OCI-LY3 (cell line): ENCODE measurements at regions not wholly inside any gene's neighbourhood (a gene's known extent, or its start where the extent isn't known, plus 50 kb on each side); places are given as distances from the start of the nearest gene placed in this dataset.

Experiments used
- H2AFZ ChIP-seq: fragments of 200-600, 300-600 bp; shearing (Covaris generic); 2 replicates; pipeline ENCODE4 v1.6.0; 2014; ENCODE audit warnings: antibody characterized with exemption, low read depth, low read length
- H3K27ac ChIP-seq: fragments of 200-600, 300-600 bp; sonication (generic); 2 replicates; pipeline ENCODE4 v1.5.1; 2014; ENCODE audit warnings: mild to moderate bottlenecking, low read length, moderate library complexity, mixed read lengths
- H3K27me3 ChIP-seq: fragments of 200-600, 300-600 bp; sonication (generic); 2 replicates; pipeline ENCODE4 v1.6.1; 2014; ENCODE audit warnings: low read depth, low read length, mixed read lengths
- H3K36me3 ChIP-seq: fragments of 200-600, 300-600 bp; sonication (generic); replicated peaks from 2 replicates; pipeline ENCODE3; 2014; ENCODE audit warnings: low read depth, low read length, mixed read lengths
- H3K4me1 ChIP-seq: fragments of 300-600, 200-600 bp; sonication (generic); 2 replicates; pipeline ENCODE4 v1.6.1; 2014; ENCODE audit warnings: low read length, mixed read lengths
- H3K4me2 ChIP-seq: fragments of 200-600, 300-600 bp; sonication (generic); 2 replicates; pipeline ENCODE4 v1.6.1; 2014; ENCODE audit warnings: low read length, mixed read lengths
- H3K4me3 ChIP-seq: fragments of 300-600, 200-600 bp; sonication (generic); 2 replicates; pipeline ENCODE4 v1.5.1; 2014; ENCODE audit warnings: antibody characterized with exemption, mild to moderate bottlenecking, low read length, moderate library complexity
- H3K79me2 ChIP-seq: fragments of 300-600, 200-600 bp; shearing (Covaris generic); 2 replicates; pipeline ENCODE4 v1.6.1; 2014; ENCODE audit warnings: mild to moderate bottlenecking, low read length, mixed read lengths
- H3K9ac ChIP-seq: fragments of 300-600, 200-600 bp; shearing (Covaris generic); 2 replicates; pipeline ENCODE4 v1.6.0; 2014; ENCODE audit warnings: mild to moderate bottlenecking, low read length, moderate library complexity
- H3K9me3 ChIP-seq: fragments of 200-600, 300-600 bp; shearing (Covaris generic); 2 replicates; pipeline ENCODE4 v1.6.1; 2014; ENCODE audit warnings: low read length, mixed read lengths; ENCODE audit not compliant: insufficient read depth
- H4K20me1 ChIP-seq: fragments of 200-600, 300-600 bp; sonication (generic); 2 replicates; pipeline ENCODE4 v1.6.1; 2016; ENCODE audit warnings: low read length, mixed read lengths; ENCODE audit not compliant: insufficient read depth
- EZH2phosphoT487 ChIP-seq: fragments of 200-600 bp; shearing (Covaris generic); IDR thresholded peaks from 2 replicates; pipeline ENCODE4 v1.6.1; 2018; ENCODE audit warnings: antibody characterized with exemption, mixed run types, low read depth
- TF ChIP-seq, protein P1 (sequence below): fragments of 200-600, 300-600 bp; sonication (generic); IDR thresholded peaks from 2 replicates; pipeline ENCODE4 v1.5.1; 2014; ENCODE audit warnings: antibody characterized with exemption, low read length, low read depth

DNA sequence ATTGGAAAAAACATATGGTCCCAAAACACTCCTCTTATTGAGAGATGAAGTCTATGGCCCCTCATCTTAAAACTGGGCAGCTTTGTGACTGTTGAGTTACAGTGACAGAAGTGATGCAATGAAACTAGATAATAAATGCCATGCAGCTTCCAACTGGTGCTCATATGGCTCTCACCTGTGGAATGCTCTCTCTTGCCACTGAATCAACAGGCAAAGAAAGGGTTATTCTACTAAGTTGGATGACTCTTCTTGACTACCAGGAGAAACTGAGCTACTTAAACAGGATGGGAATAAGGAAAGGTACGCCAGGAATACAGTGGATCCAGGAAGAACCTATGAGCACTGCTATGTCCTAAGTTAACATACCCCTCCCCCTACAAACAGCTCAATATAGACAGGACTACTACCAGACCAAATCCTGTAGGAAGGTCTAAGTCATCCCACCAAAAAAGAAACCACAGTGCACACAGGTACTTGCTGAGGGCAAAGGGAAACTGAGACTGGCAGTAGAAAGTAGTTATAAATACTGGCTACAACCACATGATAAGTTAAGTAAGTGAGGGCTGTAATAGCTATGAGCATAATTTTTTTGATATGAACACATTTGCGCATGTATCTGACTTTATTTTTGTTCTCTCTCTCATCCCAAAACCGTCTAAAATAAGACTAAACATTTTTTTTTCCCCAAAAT is 398.5 kb downstream of the ZFHX3 start:
- Histone ChIP-seq H3K4me1 (peaks cover 11% of the 10 kb centered on the region), H3K79me2 (peaks cover 14% of the 10 kb centered on the region; the same call in 1 of the 2 replicates), H4K20me1 (no peaks in the 10 kb centered on the region), H3K4me2 (no peak overlapping the region), H3K4me3 (no peak overlapping the region), H3K9me3 (peaks cover 9% of the 10 kb centered on the region; the same call in 1 of the 2 replicates), H3K9ac (no peak overlapping the region), H3K36me3 (peaks cover 15% of the 10 kb centered on the region), H2AFZ (no peak overlapping the region), H3K27ac (no peak overlapping the region), H3K27me3 (no peaks in the 10 kb centered on the region)
- TF ChIP-seq, protein P1, sequence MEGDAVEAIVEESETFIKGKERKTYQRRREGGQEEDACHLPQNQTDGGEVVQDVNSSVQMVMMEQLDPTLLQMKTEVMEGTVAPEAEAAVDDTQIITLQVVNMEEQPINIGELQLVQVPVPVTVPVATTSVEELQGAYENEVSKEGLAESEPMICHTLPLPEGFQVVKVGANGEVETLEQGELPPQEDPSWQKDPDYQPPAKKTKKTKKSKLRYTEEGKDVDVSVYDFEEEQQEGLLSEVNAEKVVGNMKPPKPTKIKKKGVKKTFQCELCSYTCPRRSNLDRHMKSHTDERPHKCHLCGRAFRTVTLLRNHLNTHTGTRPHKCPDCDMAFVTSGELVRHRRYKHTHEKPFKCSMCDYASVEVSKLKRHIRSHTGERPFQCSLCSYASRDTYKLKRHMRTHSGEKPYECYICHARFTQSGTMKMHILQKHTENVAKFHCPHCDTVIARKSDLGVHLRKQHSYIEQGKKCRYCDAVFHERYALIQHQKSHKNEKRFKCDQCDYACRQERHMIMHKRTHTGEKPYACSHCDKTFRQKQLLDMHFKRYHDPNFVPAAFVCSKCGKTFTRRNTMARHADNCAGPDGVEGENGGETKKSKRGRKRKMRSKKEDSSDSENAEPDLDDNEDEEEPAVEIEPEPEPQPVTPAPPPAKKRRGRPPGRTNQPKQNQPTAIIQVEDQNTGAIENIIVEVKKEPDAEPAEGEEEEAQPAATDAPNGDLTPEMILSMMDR, result no peak
- no peak for TF ChIP-seq EZH2phosphoT487

- no peaks in the 10 kb centered on the region for H3K9me3 ChIP-seq
- no peak overlapping the region for H3K4me3 ChIP-seq
- no peak overlapping the region for H2AFZ ChIP-seq
- H3K36me3 ChIP-seq, result no peaks in the 10 kb centered on the region
- H3K79me2 ChIP-seq, result peaks cover 5% of the 10 kb centered on the region; the same call in 1 of the 2 replicates
- H3K4me2 ChIP-seq, result no peak overlapping the region
- no peaks in the 10 kb centered on the region for H4K20me1 ChIP-seq
- TF ChIP-seq, protein P1, result no peak
- TF ChIP-seq EZH2phosphoT487, result no peak
- no peak overlapping the region for H3K27ac ChIP-seq
- H3K4me1 ChIP-seq, result peaks cover 11% of the 10 kb centered on the region
- no peak overlapping the region for H3K9ac ChIP-seq
- H3K27me3 ChIP-seq, result no peaks in the 10 kb centered on the region
These were observed 401.3 kb downstream of the ZFHX3 start for GRCh38 chr16:72646615-72647014.

GRCh38 chr16:72645538-72645937 is 402.4 kb downstream of the ZFHX3 start:
- Histone ChIP-seq H4K20me1 (no peaks in the 10 kb centered on the region), H3K27ac (no peak overlapping the region), H3K9ac (no peak overlapping the region), H3K27me3 (no peaks in the 10 kb centered on the region), H3K36me3 (no peaks in the 10 kb centered on the region), H2AFZ (no peak overlapping the region), H3K9me3 (no peaks in the 10 kb centered on the region), H3K4me3 (no peak overlapping the region), H3K4me2 (no peak overlapping the region), H3K4me1 (peaks cover 7% of the 10 kb centered on the region), H3K79me2 (peaks cover 5% of the 10 kb centered on the region; the same call in 1 of the 2 replicates)
- no peak for TF ChIP-seq EZH2phosphoT487
- TF ChIP-seq, protein P1, result no peak

DNA sequence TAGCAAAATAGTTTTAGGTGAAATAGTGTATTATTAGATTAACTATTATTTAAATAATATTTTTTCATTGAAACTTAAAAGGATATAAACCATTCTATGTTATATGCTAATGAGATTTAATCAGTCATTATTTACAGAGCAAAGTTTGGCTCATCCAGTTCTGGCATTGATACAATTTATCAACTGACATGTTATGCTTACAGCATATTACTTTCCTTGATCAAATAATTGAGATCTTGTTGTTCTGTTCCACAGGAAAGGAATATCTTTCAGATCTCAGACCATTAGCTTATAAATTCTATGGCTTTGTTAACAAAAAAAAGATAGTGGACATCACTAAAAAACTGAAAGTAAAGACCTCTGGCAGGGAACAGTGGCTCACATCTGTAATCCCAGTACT is 403.0 kb downstream of the ZFHX3 start:
- peaks cover 5% of the 10 kb centered on the region; the same call in 1 of the 2 replicates for H3K79me2 ChIP-seq
- peaks cover 5% of the 10 kb centered on the region; the same call in 1 of the 2 replicates for H3K4me1 ChIP-seq
- no peak overlapping the region for H3K9ac ChIP-seq
- H2AFZ ChIP-seq, result no peak overlapping the region
- H3K4me2 ChIP-seq, result no peak overlapping the region
- no peaks in the 10 kb centered on the region for H4K20me1 ChIP-seq
- H3K27me3 ChIP-seq, result no peaks in the 10 kb centered on the region
- no peak overlapping the region for H3K4me3 ChIP-seq
- no peak for TF ChIP-seq EZH2phosphoT487
- no peak overlapping the region for H3K27ac ChIP-seq
- no peaks in the 10 kb centered on the region for H3K36me3 ChIP-seq
- H3K9me3 ChIP-seq, result no peaks in the 10 kb centered on the region
